22Rv1 (cell line): ENCODE measurements at regions not wholly inside any gene's neighbourhood (a gene's known extent, or its start where the extent isn't known, plus 50 kb on each side); places are given as distances from the start of the nearest gene placed in this dataset.
"Not testable (repeated sequence)": the region's sequence is repeated elsewhere in the genome, so short reads cannot be mapped to it uniquely, and the experiment has no call there.

Source experiments
- H3K27ac ChIP-seq: fragments of 450-650 bp; 2 replicates; pipeline ENCODE4 v1.5.1; 2017
- CTCF ChIP-seq: fragments of 450-650 bp; IDR thresholded peaks from 2 replicates; pipeline ENCODE4 v1.5.1; 2017; ENCODE audit warnings: mild to moderate bottlenecking
- ZFX ChIP-seq: fragments of 450-650 bp; IDR thresholded peaks from 2 replicates; pipeline ENCODE4 v1.6.1; 2017; ENCODE audit warnings: antibody characterized with exemption, borderline replicate concordance

- TF ChIP-seq CTCF (no peak), ZFX (no peak)
- H3K27ac ChIP-seq: no peak overlapping the region
Observed at GRCh38 chr2:176873403-176873802, 339.2 kb upstream of the HNRNPA3 start.

GRCh38 chr2:176876493-176877103, 336.0 kb upstream of the HNRNPA3 start:
- no peak for TF ChIP-seq ZFX
- no peak for TF ChIP-seq CTCF
- no peak overlapping the region for H3K27ac ChIP-seq

GRCh38 chr2:176879426-176879995, 333.1 kb upstream of the HNRNPA3 start:
- H3K27ac ChIP-seq: no peak overlapping the region
- TF ChIP-seq CTCF (no peak), ZFX (no peak)

- H3K27ac ChIP-seq: not testable (repeated sequence)
Observed at GRCh38 chr2:176882045-176882444, 330.5 kb upstream of the HNRNPA3 start.

GRCh38 chr2:176885001-176885643, 327.5 kb upstream of the HNRNPA3 start:
- H3K27ac ChIP-seq: no peak overlapping the region
- TF ChIP-seq CTCF (no peak), ZFX (no peak)

GRCh38 chr2:176885661-176886060, 326.9 kb upstream of the HNRNPA3 start:
- TF ChIP-seq CTCF: no peak
- TF ChIP-seq ZFX: no peak
- H3K27ac ChIP-seq: no peak overlapping the region

- no peak overlapping the region for H3K27ac ChIP-seq
- TF ChIP-seq ZFX: no peak
- TF ChIP-seq CTCF: no peak
Observed at GRCh38 chr2:176891105-176891504, 321.5 kb upstream of the HNRNPA3 start.
